ENCODE measurements at regions not wholly inside any gene's neighbourhood (a gene's known extent, or its start where the extent isn't known, plus 50 kb on each side); places are given as distances from the start of the nearest gene placed in this dataset.

DNA sequence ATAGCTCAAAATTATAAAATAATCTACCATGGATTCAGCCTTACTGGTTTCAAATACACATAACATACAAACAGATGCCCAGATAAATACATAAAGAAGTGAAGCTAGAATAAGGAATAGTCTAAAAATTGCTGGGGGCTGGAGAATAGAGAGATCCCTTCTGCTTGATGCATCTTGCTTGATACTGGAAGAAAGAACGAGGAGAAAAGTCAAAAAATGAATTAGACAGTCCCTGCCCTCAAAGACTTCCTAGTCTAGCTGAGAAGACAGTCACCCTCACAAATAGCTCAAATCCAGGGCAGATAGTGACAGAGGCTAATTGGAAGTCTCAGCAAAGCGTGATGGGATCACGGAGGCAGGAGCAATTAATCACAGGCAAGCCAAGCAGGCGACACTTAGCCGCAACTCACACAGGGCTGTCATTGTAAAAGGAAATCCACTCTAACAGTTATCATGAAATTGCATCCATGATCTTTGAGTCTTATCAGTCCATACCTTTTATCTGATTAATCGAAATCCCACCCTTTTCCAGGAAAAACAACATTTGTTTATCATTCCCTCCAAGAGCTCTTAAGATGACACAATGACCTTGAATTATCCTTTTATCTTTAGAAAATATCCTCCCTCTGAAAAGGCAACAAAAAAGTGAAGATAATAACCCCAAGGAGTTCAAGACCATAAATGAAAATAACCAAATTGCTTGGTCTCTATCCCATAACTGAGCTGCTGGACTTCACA lies 59.7 kb upstream of the TIAM1 start:
- no peaks in the 10 kb centered on the region for H3K4me1 ChIP-seq (ENCODE audit: control insufficient read depth, low read length)
- no peaks in the 10 kb centered on the region for H3F3A ChIP-seq (ENCODE audit: control insufficient read depth, insufficient read depth)
- no peak overlapping the region for H3K4me2 ChIP-seq (ENCODE audit: low read length)
- no peaks in the 10 kb centered on the region for H4K20me1 ChIP-seq (ENCODE audit: control insufficient read depth, insufficient read depth, low read depth, low read length)
- H3K9me3 ChIP-seq (ENCODE audit: control insufficient read depth, insufficient read depth, low read length): no peaks in the 10 kb centered on the region
- no peak overlapping the region for H3K27ac ChIP-seq (ENCODE audit: low read depth, low read length)
- H3K36me3 ChIP-seq (ENCODE audit: control insufficient read depth, low read length): no peaks in the 10 kb centered on the region
- H3K9me2 ChIP-seq (replicated peaks; ENCODE audit: control insufficient read depth, low read length): no peaks in the 10 kb centered on the region
- no peaks in the 10 kb centered on the region for H3K79me2 ChIP-seq (ENCODE audit: control insufficient read depth, low read length)
- H3K4me3 ChIP-seq (ENCODE audit: low read length): no peak overlapping the region
- no peak for TF ChIP-seq EZH2phosphoT487 (IDR thresholded peaks at IDR 0.05; ENCODE audit: borderline replicate concordance, low read length)
- TF ChIP-seq, protein P1, sequence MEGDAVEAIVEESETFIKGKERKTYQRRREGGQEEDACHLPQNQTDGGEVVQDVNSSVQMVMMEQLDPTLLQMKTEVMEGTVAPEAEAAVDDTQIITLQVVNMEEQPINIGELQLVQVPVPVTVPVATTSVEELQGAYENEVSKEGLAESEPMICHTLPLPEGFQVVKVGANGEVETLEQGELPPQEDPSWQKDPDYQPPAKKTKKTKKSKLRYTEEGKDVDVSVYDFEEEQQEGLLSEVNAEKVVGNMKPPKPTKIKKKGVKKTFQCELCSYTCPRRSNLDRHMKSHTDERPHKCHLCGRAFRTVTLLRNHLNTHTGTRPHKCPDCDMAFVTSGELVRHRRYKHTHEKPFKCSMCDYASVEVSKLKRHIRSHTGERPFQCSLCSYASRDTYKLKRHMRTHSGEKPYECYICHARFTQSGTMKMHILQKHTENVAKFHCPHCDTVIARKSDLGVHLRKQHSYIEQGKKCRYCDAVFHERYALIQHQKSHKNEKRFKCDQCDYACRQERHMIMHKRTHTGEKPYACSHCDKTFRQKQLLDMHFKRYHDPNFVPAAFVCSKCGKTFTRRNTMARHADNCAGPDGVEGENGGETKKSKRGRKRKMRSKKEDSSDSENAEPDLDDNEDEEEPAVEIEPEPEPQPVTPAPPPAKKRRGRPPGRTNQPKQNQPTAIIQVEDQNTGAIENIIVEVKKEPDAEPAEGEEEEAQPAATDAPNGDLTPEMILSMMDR (IDR thresholded peaks at IDR 0.05; ENCODE audit: low read depth, low read length, poor library complexity, severe bottlenecking): no peak
- H3K27me3 ChIP-seq (ENCODE audit: control insufficient read depth, low read length): no peaks in the 10 kb centered on the region

DNA sequence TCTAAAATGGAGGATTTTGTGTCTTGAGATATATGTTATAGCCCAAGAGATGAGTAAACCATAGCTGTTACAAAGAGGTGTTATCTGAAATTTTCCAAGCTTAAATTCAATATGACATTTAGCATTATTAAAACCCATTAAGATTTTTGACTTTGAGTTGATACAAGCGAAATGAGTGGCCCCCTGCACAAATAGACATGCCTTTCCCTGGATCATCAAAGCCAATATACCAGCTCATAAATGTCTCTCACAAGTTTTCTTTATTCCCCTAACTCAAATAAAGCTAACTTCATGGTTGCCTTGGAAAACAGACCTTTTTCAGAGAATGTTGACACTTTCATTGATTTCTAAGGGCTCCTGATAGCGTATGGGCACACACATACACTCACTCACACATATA lies 55.5 kb upstream of the TIAM1 start:
- no peaks in the 10 kb centered on the region for H3K9me2 ChIP-seq (replicated peaks; ENCODE audit: control insufficient read depth, low read length)
- H3K27ac ChIP-seq (ENCODE audit: low read depth, low read length): no peak overlapping the region
- H3K79me2 ChIP-seq (ENCODE audit: control insufficient read depth, low read length): no peaks in the 10 kb centered on the region
- peaks cover 4% of the 10 kb centered on the region; the same call in 1 of the 2 replicates for H3K27me3 ChIP-seq (ENCODE audit: control insufficient read depth, low read length)
- TF ChIP-seq, protein P1 (IDR thresholded peaks at IDR 0.05; ENCODE audit: low read depth, low read length, poor library complexity, severe bottlenecking): no peak
- no peak for TF ChIP-seq EZH2phosphoT487 (IDR thresholded peaks at IDR 0.05; ENCODE audit: borderline replicate concordance, low read length)
- no peaks in the 10 kb centered on the region for H3F3A ChIP-seq (ENCODE audit: control insufficient read depth, insufficient read depth)
- no peaks in the 10 kb centered on the region for H3K36me3 ChIP-seq (ENCODE audit: control insufficient read depth, low read length)
- H3K9me3 ChIP-seq (ENCODE audit: control insufficient read depth, insufficient read depth, low read length): no peaks in the 10 kb centered on the region
- H3K4me2 ChIP-seq (ENCODE audit: low read length): no peak overlapping the region
- no peak overlapping the region for H3K4me3 ChIP-seq (ENCODE audit: low read length)
- H3K4me1 ChIP-seq (ENCODE audit: control insufficient read depth, low read length): peaks cover 8% of the 10 kb centered on the region; the same call in 1 of the 2 replicates
- no peaks in the 10 kb centered on the region for H4K20me1 ChIP-seq (ENCODE audit: control insufficient read depth, insufficient read depth, low read depth, low read length)

DNA sequence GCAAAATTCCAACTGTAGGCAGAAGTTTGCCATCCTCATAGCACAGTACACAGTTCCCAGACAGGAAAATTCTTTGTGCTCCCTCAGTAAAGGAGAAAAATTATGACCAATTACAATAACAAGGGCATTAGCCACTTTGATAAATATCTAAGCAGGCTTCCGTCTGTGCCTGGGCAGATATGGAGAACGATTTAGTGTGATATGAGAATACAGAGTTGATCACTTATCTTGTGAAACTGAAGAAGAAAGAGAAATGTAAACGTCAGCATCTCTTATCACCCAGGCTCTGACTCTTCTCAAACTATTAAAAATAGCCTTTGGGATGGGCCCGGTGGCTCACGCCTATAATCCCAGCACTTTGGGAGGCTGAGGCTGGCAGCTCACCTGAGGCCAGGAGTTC lies 54.5 kb upstream of the TIAM1 start:
- H3K9me3 ChIP-seq (ENCODE audit: control insufficient read depth, insufficient read depth, low read length): no peaks in the 10 kb centered on the region
- H3K79me2 ChIP-seq (ENCODE audit: control insufficient read depth, low read length): no peaks in the 10 kb centered on the region
- peaks cover 8% of the 10 kb centered on the region; the same call in 1 of the 2 replicates for H3K4me1 ChIP-seq (ENCODE audit: control insufficient read depth, low read length)
- no peak overlapping the region for H3K4me2 ChIP-seq (ENCODE audit: low read length)
- no peak for TF ChIP-seq EZH2phosphoT487 (IDR thresholded peaks at IDR 0.05; ENCODE audit: borderline replicate concordance, low read length)
- TF ChIP-seq, protein P1 (IDR thresholded peaks at IDR 0.05; ENCODE audit: low read depth, low read length, poor library complexity, severe bottlenecking): no peak
- no peaks in the 10 kb centered on the region for H4K20me1 ChIP-seq (ENCODE audit: control insufficient read depth, insufficient read depth, low read depth, low read length)
- H3K27ac ChIP-seq (ENCODE audit: low read depth, low read length): no peak overlapping the region
- H3F3A ChIP-seq (ENCODE audit: control insufficient read depth, insufficient read depth): no peaks in the 10 kb centered on the region
- H3K9me2 ChIP-seq (replicated peaks; ENCODE audit: control insufficient read depth, low read length): no peaks in the 10 kb centered on the region
- H3K36me3 ChIP-seq (ENCODE audit: control insufficient read depth, low read length): no peaks in the 10 kb centered on the region
- peaks cover 4% of the 10 kb centered on the region; the same call in 1 of the 2 replicates for H3K27me3 ChIP-seq (ENCODE audit: control insufficient read depth, low read length)
- H3K4me3 ChIP-seq (ENCODE audit: low read length): no peak overlapping the region
